HepG2 (cell line): ENCODE measurements at regions not wholly inside any gene's neighbourhood (a gene's known extent, or its start where the extent isn't known, plus 50 kb on each side); places are given as distances from the start of the nearest gene placed in this dataset.

ENCODE experiments used
- ATAC-seq: fragments of 200-7000 bp; cut with Tn5 transposase; 3 replicates; pipeline ENCODE4 v1.9.1; 2020; ENCODE audit warnings: mild to moderate bottlenecking, moderate library complexity
- BruUV-seq: library from RNA; stranded (reverse); fragments of 400-500 nt; replicated peaks from 2 replicates; lab custom pipeline; 2021; lab: Mats Ljungman, UMichigan
- CTCF ChIA-PET: fragments of 300-600 bp; formaldehyde crosslinking; extraction: SDS; loops from one replicate; lab custom pipeline; 2021; ENCODE audit warnings: low total read pairs, inconsistent platforms, low intra/inter-chr PET ratio; lab: Yijun Ruan, JAX
- POLR2A ChIA-PET: fragments of 350-600 bp; sonication (Branson Sonifier 250); formaldehyde crosslinking; loops from one replicate; lab custom pipeline; 2020; ENCODE audit warnings: antibody characterized with exemption, inconsistent platforms; lab: Yijun Ruan, JAX
- DNase-seq: peaks from one replicate; pipeline ENCODE4 v3.0.0-alpha.2; 2015; ENCODE audit warnings: low spot score
- FAIRE-seq: peaks from 3 replicates; lab custom pipeline; 2011; peaks lifted over from hg19 to GRCh38; lab: Jason Lieb, UNC
- H2AFZ ChIP-seq: one replicate; pipeline ENCODE4 v1.6.1; 2011; ENCODE audit warnings: low read length, inconsistent platforms
- H3K27ac ChIP-seq: fragments of 300-600 bp; 3 replicates; pipeline ENCODE4 v1.8.0; 2011; ENCODE audit warnings: mixed run types, mild to moderate bottlenecking, mixed read lengths, low read length, inconsistent platforms; ENCODE audit not compliant: insufficient read depth; ENCODE audit errors: extremely low read length
- H3K27me3 ChIP-seq, 2 experiments: fragments of 200-600 bp in 1 of 2; 2 replicates in 1 of 2; 3 replicates in 1 of 2; pipeline versions ENCODE4 v1.6.0 to v1.8.0; 2011; ENCODE audit warnings: low read length in 2 of 2, mild to moderate bottlenecking in 2 of 2, moderate library complexity in 2 of 2, inconsistent platforms in 1 of 2; ENCODE audit not compliant: insufficient read depth in 2 of 2, control insufficient read depth in 1 of 2
- H3K36me3 ChIP-seq, 2 experiments: fragments of 200-600 bp in 1 of 2; replicated peaks in 1 of 2; 2 replicates in 1 of 2; 3 replicates in 1 of 2; pipeline versions ENCODE4 v1.5.1 to v1.8.0; 2011; ENCODE audit warnings: low read length in 2 of 2, inconsistent platforms in 1 of 2; ENCODE audit not compliant: insufficient read depth in 2 of 2, control insufficient read depth in 1 of 2
- H3K4me1 ChIP-seq: 2 replicates; pipeline ENCODE4 v1.5.1; 2012; ENCODE audit warnings: low read length, inconsistent platforms; ENCODE audit not compliant: insufficient read depth
- H3K4me2 ChIP-seq: 2 replicates; pipeline ENCODE4 v1.6.0; 2011; ENCODE audit warnings: low read depth, low read length, inconsistent platforms
- H3K4me3 ChIP-seq, 3 experiments: fragments of 200-600 bp in 1 of 3; sonication (generic), shearing (Covaris generic) in 1 of 3; replicated peaks in 1 of 3; 2 replicates each; pipeline ENCODE4 v1.5.1; 2011 to 2016; ENCODE audit warnings: low read length in 3 of 3, inconsistent platforms in 2 of 3, low read depth in 2 of 3, mild to moderate bottlenecking in 2 of 3, control low read depth in 1 of 3, mixed read lengths in 1 of 3; ENCODE audit not compliant: insufficient read depth in 1 of 3
- H3K79me2 ChIP-seq: one replicate; pipeline ENCODE4 v1.6.1; 2011; ENCODE audit warnings: low read length, inconsistent platforms; ENCODE audit not compliant: insufficient read depth
- H3K9ac ChIP-seq: 2 replicates; pipeline ENCODE4 v1.6.0; 2011; ENCODE audit warnings: mild to moderate bottlenecking, low read depth, low read length, inconsistent platforms; ENCODE audit not compliant: insufficient read depth
- H3K9me3 ChIP-seq: 2 replicates; pipeline ENCODE4 v1.5.1; 2012; ENCODE audit warnings: mild to moderate bottlenecking, low read length
- H4K20me1 ChIP-seq: 2 replicates; pipeline ENCODE4 v1.6.0; 2011; ENCODE audit warnings: inconsistent platforms, mild to moderate bottlenecking, low read length, moderate library complexity; ENCODE audit not compliant: insufficient read depth
- CC2D1A ChIP-seq: sonication (generic); formaldehyde crosslinking; IDR thresholded peaks from 2 replicates; pipeline ENCODE4 v1.8.1; 2023; ENCODE audit warnings: mild to moderate bottlenecking, missing genetic modification reagents
- CENPT ChIP-seq: sonication (generic); formaldehyde crosslinking; IDR thresholded peaks from 2 replicates; pipeline ENCODE4 v1.8.0; 2022; ENCODE audit warnings: low read depth, mild to moderate bottlenecking, moderate library complexity, missing genetic modification reagents
- KAT7 ChIP-seq: IDR thresholded peaks from 2 replicates; pipeline ENCODE4 v1.6.1; 2018; ENCODE audit warnings: borderline replicate concordance, missing compliant biosample characterization
- SCMH1 ChIP-seq: sonication (generic); formaldehyde crosslinking; IDR thresholded peaks from 2 replicates; pipeline ENCODE4 v1.9.0; 2021; ENCODE audit warnings: missing genetic modification reagents, mild to moderate bottlenecking, borderline replicate concordance
- ZFP36L1 ChIP-seq: sonication (generic); formaldehyde crosslinking; IDR thresholded peaks from 2 replicates; pipeline ENCODE4 v1.8.0; 2022; ENCODE audit warnings: mild to moderate bottlenecking, missing genetic modification reagents, moderate library complexity
- ZFP82 ChIP-seq: sonication (generic); formaldehyde crosslinking; IDR thresholded peaks from 2 replicates; pipeline ENCODE4 v1.5.1; 2020; ENCODE audit warnings: mild to moderate bottlenecking, missing genetic modification reagents, borderline replicate concordance
- ZNF121 ChIP-seq: sonication (generic); formaldehyde crosslinking; IDR thresholded peaks from 2 replicates; pipeline ENCODE4 v1.5.0; 2020; ENCODE audit warnings: mild to moderate bottlenecking, missing genetic modification reagents
- ZNF251 ChIP-seq: sonication (generic); formaldehyde crosslinking; IDR thresholded peaks from 2 replicates; pipeline ENCODE4 v1.9.0; 2021; ENCODE audit warnings: mild to moderate bottlenecking, missing genetic modification reagents
- ZNF605 ChIP-seq: sonication (generic); formaldehyde crosslinking; IDR thresholded peaks from 2 replicates; pipeline ENCODE4 v1.8.0; 2022; ENCODE audit warnings: mild to moderate bottlenecking, missing genetic modification reagents
- WGBS: methylation state at CpG from one replicate; pipeline ENCODE4 v1.1.6; 2017; ENCODE audit warnings: low lambda C conversion rate; 5-methylcytosine and 5-hydroxymethylcytosine counted together
- in situ Hi-C: cut with HindIII; loops from 2 replicates; pipeline ENCODE4 v1.10.0; 2017; ENCODE audit warnings: low pct_unique_long_range_greater_than_20kb; ENCODE audit not compliant: extremely low pct_ligation_motif_present
- intact Hi-C: fragments of 100-400 bp; cut with micrococcal nuclease; formaldehyde crosslinking; loops from one replicate; pipeline ENCODE4 v1.10.0; 2022; ENCODE audit not compliant: unreplicated experiment
- TF ChIP-seq, protein P1 (sequence below): sonication (generic); formaldehyde crosslinking; IDR thresholded peaks from 2 replicates; pipeline ENCODE4 v1.4.0; 2020; ENCODE audit warnings: mild to moderate bottlenecking, missing genetic modification reagents, borderline replicate concordance
- TF ChIP-seq, protein P2 (sequence below): IDR thresholded peaks from 2 replicates; pipeline ENCODE4 v1.6.1; 2016; ENCODE audit warnings: missing compliant biosample characterization, missing genetic modification reagents, borderline replicate concordance
- TF ChIP-seq, protein P3 (sequence below): IDR thresholded peaks from 2 replicates; pipeline ENCODE4 v1.6.1; 2016; ENCODE audit warnings: missing genetic modification reagents, missing compliant biosample characterization
- TF ChIP-seq, protein P4 (sequence below): IDR thresholded peaks from 2 replicates; pipeline ENCODE4 v1.4.0; 2020; ENCODE audit warnings: mild to moderate bottlenecking, missing genetic modification reagents

DNA sequence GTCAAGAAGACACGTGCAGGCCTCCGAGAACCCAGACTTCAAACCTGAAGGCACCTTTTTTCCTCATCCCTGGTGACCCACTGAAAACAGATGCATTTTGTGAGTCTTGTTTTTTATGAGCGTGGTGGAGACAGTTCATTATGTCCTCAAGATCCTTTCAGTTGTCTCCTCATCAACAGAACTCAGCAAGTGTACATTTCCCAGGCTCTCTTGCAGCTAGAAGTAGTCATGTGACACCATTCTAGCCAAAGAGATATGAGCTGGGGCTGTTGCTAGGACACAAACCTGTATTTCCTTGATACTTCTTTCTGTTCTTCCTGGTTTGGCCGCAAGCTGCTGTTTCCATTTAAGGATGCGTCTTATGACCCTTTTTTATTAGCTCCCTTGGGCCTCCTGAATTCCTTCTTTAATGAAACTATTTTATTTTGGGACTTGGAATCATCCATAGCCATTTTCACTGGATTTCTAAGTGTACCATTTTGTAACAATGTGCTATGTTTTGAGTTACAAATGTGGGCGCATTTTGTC lies 135.7 kb upstream of the FOXF1 start:
- Histone ChIP-seq H3K4me1 (no peaks in the 10 kb centered on the region), H4K20me1 (no peaks in the 10 kb centered on the region; the same call in 1 of the 2 replicates), H3K27me3 (peaks cover 14 to 84% of the 10 kb centered on the region in 2 experiments), H3K9ac (no peak overlapping the region), H3K27ac (no peak overlapping the region), H2AFZ (no peak overlapping the region), H3K36me3 (no peaks in the 10 kb centered on the region), H3K4me2 (no peak overlapping the region), H3K4me3 (no peak overlapping the region), H3K79me2 (no peaks in the 10 kb centered on the region), H3K9me3 (peaks cover 6% of the 10 kb centered on the region; the same call in 1 of the 2 replicates)
- POLR2A ChIA-PET: no interaction called here
- DNase-seq (no peak), ATAC-seq (no peak), FAIRE-seq (no peak)
- in situ Hi-C loops (no loop called here), intact Hi-C loops (no loop called here)
- no TSS peak for BruUV-seq
- 35% methylated on average over 6 of the region's 6 CpGs for WGBS
- TF ChIP-seq KAT7 (CRISPR knock-in tag) (no peak), CENPT (CRISPR knock-in tag) (no peak), SCMH1 (CRISPR knock-in tag) (no peak), CC2D1A (CRISPR knock-in tag) (no peak), ZFP36L1 (CRISPR knock-in tag) (no peak), ZNF121 (CRISPR knock-in tag) (no peak), ZFP82 (no peak), ZNF251 (no peak), ZNF605 (CRISPR knock-in tag) (no peak)
- TF ChIP-seq, protein P1, sequence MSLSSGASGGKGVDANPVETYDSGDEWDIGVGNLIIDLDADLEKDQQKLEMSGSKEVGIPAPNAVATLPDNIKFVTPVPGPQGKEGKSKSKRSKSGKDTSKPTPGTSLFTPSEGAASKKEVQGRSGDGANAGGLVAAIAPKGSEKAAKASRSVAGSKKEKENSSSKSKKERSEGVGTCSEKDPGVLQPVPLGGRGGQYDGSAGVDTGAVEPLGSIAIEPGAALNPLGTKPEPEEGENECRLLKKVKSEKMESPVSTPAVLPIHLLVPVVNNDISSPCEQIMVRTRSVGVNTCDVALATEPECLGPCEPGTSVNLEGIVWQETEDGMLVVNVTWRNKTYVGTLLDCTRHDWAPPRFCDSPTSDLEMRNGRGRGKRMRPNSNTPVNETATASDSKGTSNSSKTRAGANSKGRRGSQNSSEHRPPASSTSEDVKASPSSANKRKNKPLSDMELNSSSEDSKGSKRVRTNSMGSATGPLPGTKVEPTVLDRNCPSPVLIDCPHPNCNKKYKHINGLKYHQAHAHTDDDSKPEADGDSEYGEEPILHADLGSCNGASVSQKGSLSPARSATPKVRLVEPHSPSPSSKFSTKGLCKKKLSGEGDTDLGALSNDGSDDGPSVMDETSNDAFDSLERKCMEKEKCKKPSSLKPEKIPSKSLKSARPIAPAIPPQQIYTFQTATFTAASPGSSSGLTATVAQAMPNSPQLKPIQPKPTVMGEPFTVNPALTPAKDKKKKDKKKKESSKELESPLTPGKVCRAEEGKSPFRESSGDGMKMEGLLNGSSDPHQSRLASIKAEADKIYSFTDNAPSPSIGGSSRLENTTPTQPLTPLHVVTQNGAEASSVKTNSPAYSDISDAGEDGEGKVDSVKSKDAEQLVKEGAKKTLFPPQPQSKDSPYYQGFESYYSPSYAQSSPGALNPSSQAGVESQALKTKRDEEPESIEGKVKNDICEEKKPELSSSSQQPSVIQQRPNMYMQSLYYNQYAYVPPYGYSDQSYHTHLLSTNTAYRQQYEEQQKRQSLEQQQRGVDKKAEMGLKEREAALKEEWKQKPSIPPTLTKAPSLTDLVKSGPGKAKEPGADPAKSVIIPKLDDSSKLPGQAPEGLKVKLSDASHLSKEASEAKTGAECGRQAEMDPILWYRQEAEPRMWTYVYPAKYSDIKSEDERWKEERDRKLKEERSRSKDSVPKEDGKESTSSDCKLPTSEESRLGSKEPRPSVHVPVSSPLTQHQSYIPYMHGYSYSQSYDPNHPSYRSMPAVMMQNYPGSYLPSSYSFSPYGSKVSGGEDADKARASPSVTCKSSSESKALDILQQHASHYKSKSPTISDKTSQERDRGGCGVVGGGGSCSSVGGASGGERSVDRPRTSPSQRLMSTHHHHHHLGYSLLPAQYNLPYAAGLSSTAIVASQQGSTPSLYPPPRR (CRISPR knock-in tag): no peak
- TF ChIP-seq, protein P2, sequence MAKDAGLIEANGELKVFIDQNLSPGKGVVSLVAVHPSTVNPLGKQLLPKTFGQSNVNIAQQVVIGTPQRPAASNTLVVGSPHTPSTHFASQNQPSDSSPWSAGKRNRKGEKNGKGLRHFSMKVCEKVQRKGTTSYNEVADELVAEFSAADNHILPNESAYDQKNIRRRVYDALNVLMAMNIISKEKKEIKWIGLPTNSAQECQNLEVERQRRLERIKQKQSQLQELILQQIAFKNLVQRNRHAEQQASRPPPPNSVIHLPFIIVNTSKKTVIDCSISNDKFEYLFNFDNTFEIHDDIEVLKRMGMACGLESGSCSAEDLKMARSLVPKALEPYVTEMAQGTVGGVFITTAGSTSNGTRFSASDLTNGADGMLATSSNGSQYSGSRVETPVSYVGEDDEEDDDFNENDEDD (CRISPR knock-in tag): no peak
- TF ChIP-seq, protein P3, sequence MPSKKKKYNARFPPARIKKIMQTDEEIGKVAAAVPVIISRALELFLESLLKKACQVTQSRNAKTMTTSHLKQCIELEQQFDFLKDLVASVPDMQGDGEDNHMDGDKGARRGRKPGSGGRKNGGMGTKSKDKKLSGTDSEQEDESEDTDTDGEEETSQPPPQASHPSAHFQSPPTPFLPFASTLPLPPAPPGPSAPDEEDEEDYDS: no peak
- TF ChIP-seq, protein P4, sequence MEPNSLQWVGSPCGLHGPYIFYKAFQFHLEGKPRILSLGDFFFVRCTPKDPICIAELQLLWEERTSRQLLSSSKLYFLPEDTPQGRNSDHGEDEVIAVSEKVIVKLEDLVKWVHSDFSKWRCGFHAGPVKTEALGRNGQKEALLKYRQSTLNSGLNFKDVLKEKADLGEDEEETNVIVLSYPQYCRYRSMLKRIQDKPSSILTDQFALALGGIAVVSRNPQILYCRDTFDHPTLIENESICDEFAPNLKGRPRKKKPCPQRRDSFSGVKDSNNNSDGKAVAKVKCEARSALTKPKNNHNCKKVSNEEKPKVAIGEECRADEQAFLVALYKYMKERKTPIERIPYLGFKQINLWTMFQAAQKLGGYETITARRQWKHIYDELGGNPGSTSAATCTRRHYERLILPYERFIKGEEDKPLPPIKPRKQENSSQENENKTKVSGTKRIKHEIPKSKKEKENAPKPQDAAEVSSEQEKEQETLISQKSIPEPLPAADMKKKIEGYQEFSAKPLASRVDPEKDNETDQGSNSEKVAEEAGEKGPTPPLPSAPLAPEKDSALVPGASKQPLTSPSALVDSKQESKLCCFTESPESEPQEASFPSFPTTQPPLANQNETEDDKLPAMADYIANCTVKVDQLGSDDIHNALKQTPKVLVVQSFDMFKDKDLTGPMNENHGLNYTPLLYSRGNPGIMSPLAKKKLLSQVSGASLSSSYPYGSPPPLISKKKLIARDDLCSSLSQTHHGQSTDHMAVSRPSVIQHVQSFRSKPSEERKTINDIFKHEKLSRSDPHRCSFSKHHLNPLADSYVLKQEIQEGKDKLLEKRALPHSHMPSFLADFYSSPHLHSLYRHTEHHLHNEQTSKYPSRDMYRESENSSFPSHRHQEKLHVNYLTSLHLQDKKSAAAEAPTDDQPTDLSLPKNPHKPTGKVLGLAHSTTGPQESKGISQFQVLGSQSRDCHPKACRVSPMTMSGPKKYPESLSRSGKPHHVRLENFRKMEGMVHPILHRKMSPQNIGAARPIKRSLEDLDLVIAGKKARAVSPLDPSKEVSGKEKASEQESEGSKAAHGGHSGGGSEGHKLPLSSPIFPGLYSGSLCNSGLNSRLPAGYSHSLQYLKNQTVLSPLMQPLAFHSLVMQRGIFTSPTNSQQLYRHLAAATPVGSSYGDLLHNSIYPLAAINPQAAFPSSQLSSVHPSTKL (CRISPR knock-in tag): no peak
- CTCF ChIA-PET: no interaction called here
